HG03064 (cell line): ENCODE measurements at regions not wholly inside any gene's neighbourhood (a gene's known extent, or its start where the extent isn't known, plus 50 kb on each side); places are given as distances from the start of the nearest gene placed in this dataset.
"Not testable (repeated sequence)": the region's sequence is repeated elsewhere in the genome, so short reads cannot be mapped to it uniquely, and the experiment has no call there.

ENCODE experiments used
- ATAC-seq: cut with Tn5 transposase; IDR thresholded peaks from one replicate; pipeline ENCODE4 v1.9.1; 2021; ENCODE audit warnings: low read depth; ENCODE audit not compliant: unreplicated experiment

DNA sequence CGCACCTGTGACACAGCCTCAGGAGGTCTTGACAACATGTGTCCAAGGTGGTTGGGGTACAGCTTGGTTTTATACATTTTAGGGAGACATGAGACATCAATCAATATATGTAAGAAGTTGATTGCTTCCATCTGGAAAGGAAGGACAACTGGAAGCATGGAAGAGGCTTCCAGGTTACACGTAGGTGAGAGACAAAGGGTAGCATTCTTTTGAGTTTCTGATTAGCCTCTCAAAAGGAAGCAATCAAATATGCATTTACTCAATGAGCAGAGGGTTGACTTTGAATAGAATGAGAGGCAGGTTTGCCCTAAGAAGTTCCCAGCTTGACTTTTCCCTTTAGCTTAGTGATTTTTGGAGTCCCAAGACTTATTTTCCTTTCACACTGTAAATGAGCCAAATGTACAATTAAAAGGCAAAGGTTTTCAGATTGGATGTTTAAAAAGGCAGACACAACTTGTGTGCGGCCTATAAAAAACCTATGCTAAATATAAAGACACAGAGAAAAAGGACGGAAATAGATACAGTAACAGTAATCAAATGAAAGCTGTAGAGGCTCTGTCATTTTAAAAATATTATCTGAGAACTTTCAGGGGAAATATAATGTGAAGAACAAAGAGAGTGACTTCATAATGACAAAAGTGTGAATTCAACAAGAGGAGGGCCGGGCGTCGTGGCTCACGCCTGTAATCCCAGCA lies 65.7 kb upstream of the LANCL2 start:
- no peak for ATAC-seq

DNA sequence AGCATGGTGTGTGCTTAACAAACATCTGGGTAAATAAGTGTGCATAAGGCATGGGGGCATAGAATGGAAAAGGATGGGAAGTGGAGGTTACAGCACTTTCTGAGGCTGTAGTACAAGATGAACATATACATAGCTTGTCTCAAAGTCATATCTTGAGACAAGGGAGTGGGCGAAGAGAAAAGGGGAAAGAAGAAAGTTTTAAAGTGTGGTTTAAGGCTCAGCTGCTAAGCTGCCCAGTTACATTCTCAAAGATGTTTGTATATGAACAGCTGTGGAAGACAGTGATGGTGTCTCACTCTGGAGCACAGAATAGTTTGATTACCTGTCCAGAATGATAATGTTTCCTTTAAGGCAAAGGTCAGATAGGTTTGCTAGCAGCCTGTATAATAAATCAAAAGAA lies 61.9 kb upstream of the LANCL2 start:
- ATAC-seq, result no peak

DNA sequence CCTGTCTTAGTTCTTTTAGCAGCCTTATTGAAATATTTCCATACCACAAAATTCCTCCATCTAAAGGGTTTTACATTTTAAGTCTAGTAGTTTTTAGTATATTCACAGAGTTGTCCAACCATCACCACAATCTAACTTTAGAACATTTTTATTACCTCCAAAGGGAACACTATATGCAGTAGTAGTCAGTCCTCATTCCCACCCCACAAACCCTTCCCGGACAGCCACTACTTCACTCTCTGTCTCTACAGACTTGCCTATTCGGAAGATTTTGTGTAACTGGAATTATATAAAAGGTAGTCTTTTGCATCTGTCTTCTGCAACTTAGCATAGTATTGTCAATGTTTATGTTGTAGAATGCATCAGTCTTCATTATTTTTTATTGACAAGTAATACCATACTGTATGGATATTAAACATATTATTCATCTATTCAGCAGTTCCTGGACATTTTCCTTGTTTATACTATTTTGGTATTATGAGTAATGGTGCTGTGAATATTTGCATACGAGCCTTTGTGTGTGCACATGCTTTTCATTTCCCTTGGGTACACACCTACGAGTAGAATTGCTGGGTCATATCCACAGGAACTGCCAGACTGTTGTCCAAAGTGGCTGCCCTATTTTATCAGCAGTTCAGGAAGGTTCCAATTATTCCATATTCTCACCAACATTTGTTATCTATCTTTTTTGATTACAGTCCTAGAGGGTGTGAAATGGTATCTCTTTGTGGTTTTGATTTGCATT lies 60.9 kb upstream of the LANCL2 start:
- ATAC-seq, result no peak

DNA sequence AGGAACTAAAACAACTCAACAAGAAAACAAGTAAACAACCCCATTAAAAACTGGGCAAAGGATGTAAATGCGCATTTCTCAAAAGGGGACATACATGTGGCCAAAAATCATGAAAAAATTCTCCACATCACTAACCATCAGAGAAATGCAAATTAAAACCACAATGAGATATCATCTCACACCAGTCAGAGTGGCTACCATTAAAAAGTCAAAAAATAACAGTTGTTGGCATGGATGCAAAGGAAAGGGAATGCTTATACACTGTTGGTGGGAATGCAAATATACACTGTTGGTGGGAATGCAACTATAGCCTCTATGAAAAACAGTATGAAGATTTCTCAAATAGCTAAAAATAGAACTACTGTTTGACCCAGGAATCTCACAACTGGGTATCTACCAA lies 60.0 kb upstream of the LANCL2 start:
- no peak for ATAC-seq

DNA sequence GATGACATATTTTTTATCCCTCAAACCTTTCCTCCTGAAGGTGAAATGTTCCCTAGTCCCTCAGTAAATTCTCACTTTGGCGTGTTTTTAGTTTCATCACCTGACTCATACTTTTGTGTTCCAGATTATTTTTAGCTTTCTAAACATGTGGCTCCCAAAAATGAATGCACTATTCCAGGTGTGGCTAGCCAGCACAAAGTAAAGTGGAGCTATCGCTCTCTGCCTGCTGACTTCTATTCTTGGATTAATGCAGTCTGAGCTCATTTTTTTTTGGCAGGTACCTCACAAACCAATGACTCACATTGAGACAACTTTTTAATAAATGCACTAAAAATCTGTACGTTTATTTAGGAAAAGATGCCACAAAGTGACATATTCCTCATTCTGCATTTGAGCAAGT lies 58.8 kb upstream of the LANCL2 start:
- no peak for ATAC-seq

DNA sequence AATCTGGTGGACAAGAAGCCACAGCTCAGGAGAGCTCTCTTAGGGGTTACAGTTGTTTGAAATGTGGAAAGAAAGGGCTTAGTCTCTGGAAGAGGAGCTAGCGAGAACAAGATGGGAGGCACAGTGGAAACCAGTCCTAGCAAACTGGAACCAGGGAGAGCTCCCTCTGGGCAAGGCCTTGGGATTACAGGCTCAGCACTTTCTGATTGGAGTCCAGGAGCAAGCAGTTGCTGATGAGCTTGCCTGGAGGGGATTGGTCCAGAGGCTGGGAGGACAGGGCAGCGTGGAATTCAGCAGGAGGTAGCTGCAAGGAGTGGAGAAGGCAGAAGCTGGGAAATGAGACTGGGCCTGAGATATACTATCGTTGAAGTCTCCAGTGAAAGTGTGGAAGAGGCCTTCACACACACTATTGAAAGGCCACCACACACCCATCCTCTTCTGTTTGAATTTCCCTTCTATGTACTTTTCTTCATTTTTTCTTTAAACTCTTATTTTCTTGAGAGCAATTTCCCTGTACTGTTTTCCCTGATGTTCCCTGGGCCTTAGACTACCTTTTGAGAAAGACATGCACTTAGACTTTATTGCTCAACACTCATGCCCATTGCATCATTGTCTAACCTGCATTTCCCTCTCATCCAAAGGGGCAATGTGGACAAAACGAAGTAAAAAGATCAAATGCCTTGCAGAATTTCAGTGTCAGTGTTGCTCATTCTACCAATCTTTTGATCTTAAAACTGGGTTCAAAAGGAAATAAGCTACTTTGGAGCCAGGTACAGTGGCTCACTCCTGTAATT lies 57.8 kb upstream of the LANCL2 start:
- ATAC-seq, result no peak

DNA sequence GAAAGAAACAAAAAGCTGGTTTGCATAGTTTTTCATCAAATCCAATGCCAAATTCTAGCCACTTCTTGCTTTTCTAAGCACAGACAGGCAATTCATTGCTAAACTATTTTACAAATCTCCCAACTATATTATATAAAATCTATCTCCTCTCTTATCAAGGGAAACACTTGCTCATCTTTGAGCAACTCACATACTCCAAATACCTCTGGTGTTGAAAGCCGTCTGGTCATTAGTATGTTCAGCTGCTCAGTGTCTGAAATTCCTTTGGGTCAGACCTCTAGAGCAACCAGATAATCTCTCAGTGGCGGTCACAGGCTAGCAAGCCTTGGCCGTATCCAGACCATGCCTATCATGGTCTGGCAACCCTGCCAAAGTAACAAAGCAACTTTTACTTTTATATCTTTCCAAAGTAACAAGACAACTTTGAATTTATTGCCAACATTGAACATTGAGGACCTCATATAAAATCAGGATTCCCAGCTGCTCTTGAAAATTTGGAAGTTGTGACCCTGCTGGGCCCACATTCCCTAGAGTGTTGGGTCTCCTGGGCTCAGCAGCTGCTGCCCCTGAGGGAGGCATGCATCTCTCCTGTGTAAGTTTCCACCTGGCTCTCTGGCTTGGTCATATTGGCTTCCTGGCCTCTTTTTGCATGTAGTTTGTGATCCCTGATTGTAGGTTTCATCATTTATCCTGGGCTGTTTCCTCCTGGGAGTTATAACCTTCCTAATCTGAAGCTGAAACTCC lies 56.8 kb upstream of the LANCL2 start:
- peak; percentile 4 for ATAC-seq

DNA sequence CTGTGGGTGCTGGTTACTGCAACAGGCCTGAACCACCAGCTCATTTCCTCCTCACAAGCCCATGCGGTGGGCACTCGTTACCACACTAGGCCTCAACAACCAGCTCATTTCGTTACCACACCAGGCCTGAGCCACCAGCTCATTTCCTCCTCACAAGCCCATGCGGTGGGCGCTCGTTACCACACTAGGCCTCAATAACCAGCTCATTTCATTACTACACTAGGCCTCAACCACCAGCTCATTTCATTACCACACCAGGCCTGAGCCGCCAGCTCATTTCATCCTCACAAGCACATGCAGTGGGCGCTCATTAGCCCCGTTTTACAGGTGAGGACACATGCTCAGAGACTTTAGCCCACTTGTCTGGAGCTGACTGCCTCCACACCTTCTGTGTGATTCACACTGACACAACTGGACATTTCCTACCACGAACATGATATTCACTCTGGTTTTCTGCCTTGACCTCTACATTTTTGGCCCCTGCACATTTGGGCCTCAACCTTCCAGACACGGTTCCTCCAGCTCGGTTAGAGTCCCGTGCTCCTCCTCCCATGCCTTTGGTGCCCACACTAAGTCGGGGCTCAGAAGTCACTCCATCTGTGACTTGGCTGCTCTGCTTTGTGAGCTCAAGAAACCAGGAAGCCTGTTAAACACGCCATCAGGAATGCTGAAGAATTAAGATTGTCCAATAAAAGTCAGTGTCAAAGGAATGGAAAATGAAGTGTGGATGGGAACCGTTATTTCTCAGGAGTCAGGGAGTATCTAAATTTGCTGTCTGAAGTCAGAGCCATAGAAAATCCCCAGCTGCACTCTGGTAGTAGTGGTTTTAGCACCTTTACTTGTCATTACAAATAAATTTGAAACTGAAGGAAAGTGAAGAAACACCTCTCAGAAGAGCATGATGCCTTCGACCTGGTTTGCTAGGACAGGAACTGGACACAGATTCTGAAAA lies 55.8 kb upstream of the LANCL2 start:
- peak; percentile 79 for ATAC-seq

DNA sequence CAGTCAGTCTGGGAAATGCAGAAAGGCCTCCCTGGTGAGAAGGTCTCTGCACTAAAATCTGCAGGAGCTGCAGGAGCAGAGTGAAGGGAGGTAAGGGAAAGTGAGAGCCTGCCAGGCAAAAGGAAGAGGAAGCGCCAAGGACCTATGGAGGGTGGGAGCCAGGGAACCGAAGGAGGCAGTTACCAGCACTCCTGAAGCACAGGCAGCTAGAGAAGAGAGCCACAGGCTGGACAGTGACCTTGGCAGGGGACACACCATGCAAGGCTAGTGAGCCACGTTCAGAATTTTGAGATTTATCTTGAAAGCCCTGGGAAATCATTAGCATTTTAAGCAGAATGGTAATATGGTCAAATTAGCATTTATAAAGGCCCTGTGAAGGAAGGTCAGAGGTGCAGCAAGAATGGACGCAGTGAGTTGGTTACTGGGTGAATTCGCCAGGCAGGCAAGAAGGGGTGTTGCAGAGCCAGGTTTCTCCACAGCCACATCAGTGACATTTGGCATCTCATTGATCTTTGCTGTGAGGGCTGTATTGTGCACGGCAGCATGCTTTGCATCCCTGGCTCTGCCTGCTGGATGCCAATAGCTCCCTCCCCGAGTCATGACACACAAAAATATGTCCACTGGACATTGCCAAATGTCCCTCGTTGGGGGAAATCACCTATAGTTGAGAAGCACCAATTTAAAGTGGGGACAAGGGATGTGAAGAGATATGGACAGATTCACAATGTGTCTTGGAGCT lies 54.7 kb upstream of the LANCL2 start:
- ATAC-seq, result no peak

DNA sequence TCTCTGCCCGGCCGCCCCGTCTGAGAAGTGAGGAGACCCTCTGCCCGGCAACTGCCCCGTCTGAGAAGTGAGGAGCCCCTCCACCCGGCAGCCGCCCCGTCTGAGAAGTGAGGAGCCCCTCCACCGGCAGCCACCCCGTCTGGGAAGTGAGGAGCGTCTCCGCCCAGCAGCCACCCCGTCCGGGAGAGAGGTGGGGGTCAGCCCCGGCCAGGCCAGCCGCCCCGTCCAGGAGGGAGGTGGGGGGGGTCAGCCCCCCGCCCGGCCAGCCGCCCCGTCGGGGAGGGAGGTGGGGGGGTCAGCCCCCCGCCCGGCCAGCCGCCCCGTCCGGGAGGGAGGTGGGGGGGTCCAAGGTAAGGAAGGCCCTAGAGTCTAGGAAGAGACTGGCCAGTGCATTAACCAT lies 53.2 kb upstream of the LANCL2 start:
- not testable (repeated sequence) for ATAC-seq

DNA sequence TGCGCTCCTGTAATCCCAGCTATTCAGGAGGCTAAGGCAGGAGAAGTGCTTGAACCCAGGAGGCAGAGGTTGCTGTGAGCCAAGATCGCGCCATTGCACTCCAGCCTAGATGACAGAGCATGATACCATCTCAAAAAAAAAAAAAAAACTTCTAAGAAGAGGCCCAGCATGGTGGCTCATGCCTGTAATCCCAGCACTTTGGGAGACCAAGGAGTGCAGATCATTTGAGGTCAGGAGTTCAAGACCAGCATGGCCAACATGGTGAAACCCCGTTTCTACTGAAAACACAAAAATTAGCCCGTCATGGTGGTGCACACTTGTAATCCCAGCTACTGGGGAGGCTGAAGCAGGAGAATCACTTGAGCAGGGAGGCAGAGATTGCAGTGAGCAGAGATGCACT lies 51.5 kb upstream of the LANCL2 start:
- ATAC-seq, result not testable (repeated sequence)

DNA sequence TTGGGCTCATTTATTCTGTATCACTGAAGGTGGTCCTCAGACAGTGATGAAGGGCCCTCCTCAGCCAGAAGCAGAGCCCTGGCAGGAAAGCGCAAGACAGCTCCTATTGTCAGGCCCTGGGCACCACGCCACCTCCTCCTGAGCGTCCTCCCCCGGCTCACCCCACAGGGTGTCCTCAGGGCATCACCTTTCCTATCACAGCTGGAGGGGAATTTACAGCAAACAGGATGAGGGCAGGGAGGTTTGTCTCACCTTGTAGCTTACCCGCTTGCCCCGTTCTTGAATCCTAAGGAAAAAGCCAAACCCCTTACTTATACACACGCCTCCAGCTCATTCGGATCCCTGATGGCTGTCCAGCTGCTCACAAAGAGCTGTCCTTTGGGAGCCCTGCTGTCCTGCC lies 50.2 kb upstream of the LANCL2 start:
- no peak for ATAC-seq
